ENCODE measurements at regions not wholly inside any gene's neighbourhood (a gene's known extent, or its start where the extent isn't known, plus 50 kb on each side); places are given as distances from the start of the nearest gene placed in this dataset.

- TF ChIP-seq ZNF785 (tag by site-specific recombination; IDR thresholded peaks at IDR 0.05) (no peak), CTCF (tag by site-specific recombination; IDR thresholded peaks at IDR 0.05) (no peak), SCRT2 (tag by site-specific recombination; IDR thresholded peaks at IDR 0.05) (no peak), SETDB1 (IDR thresholded peaks at IDR 0.05; ENCODE audit: insufficient read length, low read length) (no peak), ZNF280D (tag by site-specific recombination; IDR thresholded peaks at IDR 0.05) (no peak), ZNF292 (tag by site-specific recombination; IDR thresholded peaks at IDR 0.05; ENCODE audit: borderline replicate concordance, low read depth) (no peak), ZNF629 (tag by site-specific recombination; IDR thresholded peaks at IDR 0.05) (no peak), ZNF121 (tag by site-specific recombination; IDR thresholded peaks at IDR 0.05) (no peak), ZNF416 (tag by site-specific recombination; IDR thresholded peaks at IDR 0.05) (no peak)
- TF ChIP-seq, protein P1, sequence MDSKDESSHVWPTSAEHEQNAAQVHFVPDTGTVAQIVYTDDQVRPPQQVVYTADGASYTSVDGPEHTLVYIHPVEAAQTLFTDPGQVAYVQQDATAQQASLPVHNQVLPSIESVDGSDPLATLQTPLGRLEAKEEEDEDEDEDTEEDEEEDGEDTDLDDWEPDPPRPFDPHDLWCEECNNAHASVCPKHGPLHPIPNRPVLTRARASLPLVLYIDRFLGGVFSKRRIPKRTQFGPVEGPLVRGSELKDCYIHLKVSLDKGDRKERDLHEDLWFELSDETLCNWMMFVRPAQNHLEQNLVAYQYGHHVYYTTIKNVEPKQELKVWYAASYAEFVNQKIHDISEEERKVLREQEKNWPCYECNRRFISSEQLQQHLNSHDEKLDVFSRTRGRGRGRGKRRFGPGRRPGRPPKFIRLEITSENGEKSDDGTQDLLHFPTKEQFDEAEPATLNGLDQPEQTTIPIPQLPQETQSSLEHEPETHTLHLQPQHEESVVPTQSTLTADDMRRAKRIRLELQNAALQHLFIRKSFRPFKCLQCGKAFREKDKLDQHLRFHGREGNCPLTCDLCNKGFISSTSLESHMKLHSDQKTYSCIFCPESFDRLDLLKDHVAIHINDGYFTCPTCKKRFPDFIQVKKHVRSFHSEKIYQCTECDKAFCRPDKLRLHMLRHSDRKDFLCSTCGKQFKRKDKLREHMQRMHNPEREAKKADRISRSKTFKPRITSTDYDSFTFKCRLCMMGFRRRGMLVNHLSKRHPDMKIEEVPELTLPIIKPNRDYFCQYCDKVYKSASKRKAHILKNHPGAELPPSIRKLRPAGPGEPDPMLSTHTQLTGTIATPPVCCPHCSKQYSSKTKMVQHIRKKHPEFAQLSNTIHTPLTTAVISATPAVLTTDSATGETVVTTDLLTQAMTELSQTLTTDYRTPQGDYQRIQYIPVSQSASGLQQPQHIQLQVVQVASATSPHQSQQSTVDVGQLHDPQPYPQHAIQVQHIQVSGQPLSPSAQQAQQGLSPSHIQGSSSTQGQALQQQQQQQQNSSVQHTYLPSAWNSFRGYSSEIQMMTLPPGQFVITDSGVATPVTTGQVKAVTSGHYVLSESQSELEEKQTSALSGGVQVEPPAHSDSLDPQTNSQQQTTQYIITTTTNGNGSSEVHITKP (tag by site-specific recombination; IDR thresholded peaks at IDR 0.05): no peak
Observed at GRCh38 chr4:36692586-36692985, 411.2 kb downstream of the DTHD1 start.

Measured in HEK293 (cell line).